Breast epithelium (tissue), 4 donors: ENCODE measurements at regions not wholly inside any gene's neighbourhood (a gene's known extent, or its start where the extent isn't known, plus 50 kb on each side); places are given as distances from the start of the nearest gene placed in this dataset.

Experiments
- DNase-seq, 2 donors: peaks; one replicate each; pipeline ENCODE4 v3.0.0-alpha.2; 2019; ENCODE audit warnings: low spot score in 2 of 2
- H3K27ac ChIP-seq, 2 donors: fragments of 200-600 bp; sonication (generic) in 1 of 2; one replicate each; pipeline ENCODE4 v1.5.1; 2016 to 2019; ENCODE audit warnings: mild to moderate bottlenecking in 1 of 2
- H3K27me3 ChIP-seq, 2 donors: fragments of 200-600 bp; sonication (generic) in 1 of 2; one replicate each; pipeline versions ENCODE4 v1.5.1 to v1.6.0; 2017 to 2019; ENCODE audit warnings: control low read depth in 1 of 2, mild to moderate bottlenecking in 1 of 2
- H3K36me3 ChIP-seq: fragments of 200-600 bp; one replicate; pipeline ENCODE4 v1.5.1; 2019
- H3K4me1 ChIP-seq, 2 donors: fragments of 200-600 bp; sonication (generic); one replicate each; pipeline ENCODE4 v1.5.1; 2016 to 2019; ENCODE audit warnings: control low read depth in 1 of 2
- H3K4me3 ChIP-seq, 3 donors: fragments of 200-600 bp; sonication (generic); 1 replicate in 2 of 3; 2 replicates in 1 of 3; pipeline ENCODE4 v1.5.1; 2016 to 2019; ENCODE audit warnings: mild to moderate bottlenecking in 3 of 3, moderate library complexity in 2 of 3
- H3K9me3 ChIP-seq, 2 donors: fragments of 200-600 bp; sonication (generic) in 1 of 2; one replicate each; pipeline ENCODE4 v1.5.1; 2016 to 2019; ENCODE audit warnings: control low read depth in 1 of 2
- POLR2A ChIP-seq: fragments of 450-650 bp; IDR thresholded peaks from one replicate; pipeline ENCODE4 v1.6.1; 2016; ENCODE audit warnings: antibody characterized with exemption, mild to moderate bottlenecking, moderate library complexity
- POLR2AphosphoS5 ChIP-seq, 3 donors: sonication (generic); formaldehyde crosslinking; IDR thresholded peaks; one replicate each; pipeline ENCODE4 v1.6.1; 2017; ENCODE audit warnings: antibody characterized with exemption in 3 of 3
- intact Hi-C: fragments of 100-400 bp; cut with DNase I; formaldehyde crosslinking; loops from one replicate; pipeline ENCODE4 v1.15.1; 2023; ENCODE audit warnings: low total_unique reads
- TF ChIP-seq, protein P1 (sequence below), 3 donors: fragments of 450-650 bp; IDR thresholded peaks; one replicate each; pipeline ENCODE4 v1.5.1; 2016 to 2017; ENCODE audit warnings: antibody characterized with exemption in 3 of 3, mild to moderate bottlenecking in 3 of 3, moderate library complexity in 3 of 3

DNA sequence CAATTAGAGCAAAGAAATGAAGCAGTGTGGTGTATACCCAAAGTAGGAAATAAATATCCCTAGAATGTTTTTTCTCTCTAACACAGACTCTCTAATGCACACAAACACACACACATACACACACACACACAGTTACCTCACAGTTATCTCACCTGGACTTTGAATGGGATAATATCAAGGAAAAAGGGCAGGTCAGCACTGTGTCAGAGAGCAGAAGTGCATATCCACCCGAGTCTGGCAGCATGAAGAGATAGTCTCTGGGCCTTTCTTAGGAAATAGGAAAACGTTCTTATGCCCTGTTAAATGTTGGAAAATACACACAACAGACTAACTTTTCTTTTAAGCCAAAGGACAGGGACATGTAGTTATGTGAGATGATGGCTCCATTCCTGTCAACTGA, 162.0 kb downstream of the COL6A3 start:
- Histone ChIP-seq H3K36me3 (no peaks in the 10 kb centered on the region), H3K4me3 (no peak overlapping the region), H3K9me3 (no peaks in the 10 kb centered on the region), H3K27me3 (no peaks in the 10 kb centered on the region), H3K27ac (no peak overlapping the region), H3K4me1 (peaks cover 0 to under 1% of the 10 kb centered on the region in 2 donors)
- TF ChIP-seq POLR2AphosphoS5 (IDR thresholded peaks at IDR 0.05) (no peak), POLR2A (no peak)
- TF ChIP-seq, protein P1, sequence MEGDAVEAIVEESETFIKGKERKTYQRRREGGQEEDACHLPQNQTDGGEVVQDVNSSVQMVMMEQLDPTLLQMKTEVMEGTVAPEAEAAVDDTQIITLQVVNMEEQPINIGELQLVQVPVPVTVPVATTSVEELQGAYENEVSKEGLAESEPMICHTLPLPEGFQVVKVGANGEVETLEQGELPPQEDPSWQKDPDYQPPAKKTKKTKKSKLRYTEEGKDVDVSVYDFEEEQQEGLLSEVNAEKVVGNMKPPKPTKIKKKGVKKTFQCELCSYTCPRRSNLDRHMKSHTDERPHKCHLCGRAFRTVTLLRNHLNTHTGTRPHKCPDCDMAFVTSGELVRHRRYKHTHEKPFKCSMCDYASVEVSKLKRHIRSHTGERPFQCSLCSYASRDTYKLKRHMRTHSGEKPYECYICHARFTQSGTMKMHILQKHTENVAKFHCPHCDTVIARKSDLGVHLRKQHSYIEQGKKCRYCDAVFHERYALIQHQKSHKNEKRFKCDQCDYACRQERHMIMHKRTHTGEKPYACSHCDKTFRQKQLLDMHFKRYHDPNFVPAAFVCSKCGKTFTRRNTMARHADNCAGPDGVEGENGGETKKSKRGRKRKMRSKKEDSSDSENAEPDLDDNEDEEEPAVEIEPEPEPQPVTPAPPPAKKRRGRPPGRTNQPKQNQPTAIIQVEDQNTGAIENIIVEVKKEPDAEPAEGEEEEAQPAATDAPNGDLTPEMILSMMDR (IDR thresholded peaks at IDR 0.05) = no peak
- no peak for DNase-seq
- intact Hi-C loops = no loop called here

DNA sequence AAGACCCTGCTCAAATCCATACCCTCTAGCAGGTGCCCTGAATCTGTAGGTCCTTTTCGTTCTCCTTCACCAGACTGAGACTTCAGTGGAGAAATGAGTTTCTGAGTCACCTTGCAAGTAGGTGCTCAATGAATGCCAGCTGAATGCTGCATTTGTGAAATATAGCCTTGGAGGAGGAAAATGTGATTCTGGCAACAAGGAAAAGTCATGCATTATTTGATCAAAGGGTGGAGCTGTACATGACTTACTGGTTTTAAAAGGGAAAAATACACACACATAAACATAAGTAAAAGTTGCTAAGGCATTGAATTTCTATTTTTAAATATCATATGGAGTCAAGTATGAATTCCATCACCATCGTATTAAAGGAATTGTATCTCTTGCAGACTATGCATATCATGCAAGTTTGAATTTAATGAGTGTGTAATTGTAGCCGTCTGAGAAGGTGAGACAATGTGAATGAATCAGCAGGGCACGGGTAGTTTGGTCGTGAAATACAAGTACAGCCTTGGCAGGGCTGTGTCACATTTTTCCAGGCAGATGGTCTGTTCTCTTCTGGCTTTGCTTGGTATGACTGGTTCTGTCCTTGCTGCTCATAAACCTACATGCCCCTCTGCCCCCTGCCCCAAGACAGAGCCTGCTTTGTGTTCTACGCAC, 160.8 kb downstream of the COL6A3 start:
- intact Hi-C loops = no loop called here
- Histone ChIP-seq H3K27me3 (no peaks in the 10 kb centered on the region), H3K27ac (peak overlapping the region in 1 of 2 donors; percentile 80), H3K4me1 (peaks cover 0 to 3% of the 10 kb centered on the region in 2 donors), H3K4me3 (no peak overlapping the region), H3K9me3 (no peaks in the 10 kb centered on the region), H3K36me3 (no peaks in the 10 kb centered on the region)
- no peak for DNase-seq
- TF ChIP-seq, protein P1 (IDR thresholded peaks at IDR 0.05) = no peak
- no peak for TF ChIP-seq POLR2A

DNA sequence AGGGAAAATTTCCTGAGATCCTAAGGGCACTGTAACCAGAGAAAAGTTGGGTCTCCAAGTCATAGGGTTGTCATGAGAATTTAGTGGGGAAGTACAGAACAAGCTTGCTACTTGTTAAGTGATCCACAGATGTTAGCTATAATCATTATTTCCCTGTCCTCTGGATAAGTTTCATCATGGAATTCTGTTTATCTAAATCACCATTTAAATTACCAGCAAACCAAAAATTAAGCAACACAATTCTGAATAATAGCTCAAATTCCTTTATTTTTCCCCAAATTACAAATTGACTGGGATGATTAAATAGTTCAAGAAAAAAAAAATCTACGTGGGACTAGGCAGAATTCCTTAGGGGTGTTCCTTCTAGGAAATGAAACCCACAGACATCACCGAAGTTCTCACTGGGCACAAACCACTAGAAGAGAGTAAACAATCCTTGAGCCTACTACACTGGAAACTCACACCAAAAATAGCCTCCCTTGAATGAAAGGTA, 159.5 kb downstream of the COL6A3 start:
- DNase-seq = no peak
- peaks cover 0 to 3% of the 10 kb centered on the region in 2 donors for H3K4me1 ChIP-seq
- TF ChIP-seq POLR2A (no peak), POLR2AphosphoS5 (IDR thresholded peaks at IDR 0.05) (no peak)
- TF ChIP-seq, protein P1 (IDR thresholded peaks at IDR 0.05) = no peak
- H3K36me3 ChIP-seq = no peaks in the 10 kb centered on the region
- H3K27ac ChIP-seq = peak overlapping the region; percentile 26 to 94
- intact Hi-C loops = loop anchor here (2.0 kb wide), 1 partner anchor 62 kb away; no protein-coding TSS in a partner anchor
- no peaks in the 10 kb centered on the region for H3K27me3 ChIP-seq
- no peak overlapping the region for H3K4me3 ChIP-seq
- H3K9me3 ChIP-seq = no peaks in the 10 kb centered on the region

DNA sequence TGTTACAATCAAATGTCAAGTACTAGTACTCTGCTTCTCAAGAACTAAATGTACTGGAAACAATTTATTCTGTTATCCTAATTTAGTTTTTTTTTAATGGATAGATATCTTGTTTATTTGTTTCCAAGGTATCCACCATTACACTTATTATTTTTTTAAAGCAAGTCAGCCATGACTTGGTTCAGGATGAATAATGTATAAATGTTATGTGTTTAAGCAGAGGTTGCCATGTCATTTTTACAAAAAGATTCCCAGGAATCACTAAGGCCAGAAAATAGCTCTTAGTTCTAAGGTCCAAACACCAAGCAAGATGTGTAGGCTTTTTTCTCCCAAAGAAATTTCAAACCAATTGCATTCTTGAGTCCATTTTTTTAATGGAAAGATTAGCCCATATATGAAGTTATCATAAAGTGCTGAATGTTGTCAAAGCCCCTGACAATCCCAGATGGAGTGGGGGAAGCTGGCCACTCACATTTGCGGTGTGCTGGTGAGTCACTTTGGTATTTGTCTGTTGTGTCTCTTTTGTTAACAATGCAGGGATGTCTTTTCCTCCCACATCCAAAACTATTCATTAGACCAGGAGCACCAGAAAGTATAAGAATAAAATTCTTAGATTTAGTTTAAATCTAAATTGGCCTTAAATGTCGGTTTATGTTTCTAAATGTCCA, 158.9 kb downstream of the COL6A3 start:
- peak overlapping the region; percentile 65 to 94 for H3K27ac ChIP-seq
- no peaks in the 10 kb centered on the region for H3K27me3 ChIP-seq
- TF ChIP-seq, protein P1 (IDR thresholded peaks at IDR 0.05) = no peak
- TF ChIP-seq POLR2AphosphoS5 (IDR thresholded peaks at IDR 0.05) = no peak
- TF ChIP-seq POLR2A = no peak
- no peaks in the 10 kb centered on the region for H3K9me3 ChIP-seq
- intact Hi-C loops = loop anchor here (2.0 kb wide), 1 partner anchor 62 kb away; no protein-coding TSS in a partner anchor
- H3K4me1 ChIP-seq = peaks cover 0 to 3% of the 10 kb centered on the region in 2 donors
- H3K4me3 ChIP-seq = no peak overlapping the region
- DNase-seq = no peak
- no peaks in the 10 kb centered on the region for H3K36me3 ChIP-seq

DNA sequence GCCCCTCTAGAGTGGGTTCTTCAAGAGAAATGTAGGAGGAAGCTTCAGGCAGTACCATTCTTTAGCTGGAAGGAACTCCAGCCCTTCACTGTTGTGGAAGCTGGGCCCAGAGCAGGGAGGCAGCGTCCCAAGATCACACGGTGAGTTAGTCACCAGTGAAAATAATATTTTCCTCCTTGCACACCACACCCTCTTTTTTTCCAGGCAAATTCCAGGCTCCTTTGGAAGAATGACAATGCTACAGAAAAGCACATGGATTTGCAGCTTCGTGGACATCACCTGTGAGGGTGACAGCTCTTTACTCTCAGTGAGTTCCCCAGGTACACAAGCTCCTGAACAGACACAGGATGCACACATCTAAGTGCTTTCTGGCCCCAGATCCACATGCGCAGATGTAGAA, 157.1 kb downstream of the COL6A3 start:
- TF ChIP-seq POLR2AphosphoS5 (IDR thresholded peaks at IDR 0.05) = no peak
- TF ChIP-seq, protein P1 (IDR thresholded peaks at IDR 0.05) = no peak
- no peak for TF ChIP-seq POLR2A
- Histone ChIP-seq H3K4me1 (peaks cover 0 to 3% of the 10 kb centered on the region in 2 donors), H3K27ac (peak overlapping the region; percentile 65 to 94), H3K27me3 (no peaks in the 10 kb centered on the region), H3K4me3 (no peak overlapping the region), H3K36me3 (no peaks in the 10 kb centered on the region), H3K9me3 (no peaks in the 10 kb centered on the region)
- intact Hi-C loops = no loop called here
- DNase-seq = no peak
